Endothelial cell of umbilical vein (primary cell): ENCODE measurements at regions not wholly inside any gene's neighbourhood (a gene's known extent, or its start where the extent isn't known, plus 50 kb on each side); places are given as distances from the start of the nearest gene placed in this dataset.

Experiments
- BruUV-seq: library from RNA; stranded (reverse); fragments of 400-500 nt; replicated peaks from 2 replicates; lab custom pipeline; 2021; lab: Mats Ljungman, UMichigan
- CTCF ChIA-PET: fragments of 300-600, 350-600 bp; sonication (Branson Sonifier 250); formaldehyde crosslinking; loops from one replicate; lab custom pipeline; 2021; ENCODE audit warnings: antibody characterized with exemption, inconsistent platforms; lab: Charles Lee
- POLR2A ChIA-PET: fragments of 300-600, 350-600 bp; sonication (Branson Sonifier 250); formaldehyde crosslinking; loops from one replicate; lab custom pipeline; 2021; ENCODE audit warnings: antibody characterized with exemption, inconsistent platforms; lab: Charles Lee
- DNase-seq: peaks from one replicate; pipeline ENCODE4 v3.0.0-alpha.2; 2011; ENCODE audit warnings: low read depth, low spot score
- FAIRE-seq: peaks from 2 replicates; lab custom pipeline; 2011; peaks lifted over from hg19 to GRCh38; lab: Jason Lieb, UNC
- H2AFZ ChIP-seq: 2 replicates; pipeline ENCODE4 v1.6.0; 2012; ENCODE audit warnings: low read depth, low read length, control low read depth, inconsistent platforms
- H3K27ac ChIP-seq: 2 replicates; pipeline ENCODE4 v1.5.1; 2011; ENCODE audit warnings: low read depth, mild to moderate bottlenecking, control low read depth, low read length, moderate library complexity; ENCODE audit not compliant: insufficient read depth
- H3K27me3 ChIP-seq, 2 experiments: 2 replicates each; pipeline versions ENCODE4 v1.6.0 to v1.6.1; 2011; ENCODE audit warnings: low read length in 2 of 2, mixed read lengths in 1 of 2; ENCODE audit not compliant: control insufficient read depth in 2 of 2, insufficient read depth in 2 of 2
- H3K36me3 ChIP-seq, 2 experiments: 2 replicates in 1 of 2; 3 replicates in 1 of 2; pipeline ENCODE4 v1.5.1; 2011; ENCODE audit warnings: low read length in 2 of 2, mild to moderate bottlenecking in 1 of 2, moderate library complexity in 1 of 2; ENCODE audit not compliant: control insufficient read depth in 2 of 2, insufficient read depth in 2 of 2; ENCODE audit errors: extremely low read depth in 1 of 2
- H3K4me1 ChIP-seq: 3 replicates; pipeline ENCODE4 v1.5.1; 2011; ENCODE audit warnings: mild to moderate bottlenecking, low read length; ENCODE audit not compliant: control insufficient read depth, insufficient read depth; ENCODE audit errors: extremely low read depth
- H3K4me2 ChIP-seq: 2 replicates; pipeline ENCODE4 v1.6.1; 2011; ENCODE audit warnings: low read length, control low read depth, mixed read lengths; ENCODE audit not compliant: insufficient read depth
- H3K4me3 ChIP-seq, 3 experiments: fragments of 200-600 bp in 1 of 3; sonication (generic), shearing (Covaris generic) in 1 of 3; replicated peaks in 1 of 3; 2 replicates each; pipeline ENCODE4 v1.5.1; 2011 to 2016; ENCODE audit warnings: control low read depth in 3 of 3, low read length in 3 of 3, mild to moderate bottlenecking in 2 of 3, inconsistent platforms in 1 of 3, low read depth in 1 of 3, moderate library complexity in 1 of 3; ENCODE audit not compliant: insufficient read depth in 1 of 3
- H3K79me2 ChIP-seq: 2 replicates; pipeline ENCODE4 v1.6.0; 2012; ENCODE audit warnings: low read length, inconsistent platforms; ENCODE audit not compliant: control insufficient read depth, insufficient read depth
- H3K9ac ChIP-seq: replicated peaks from 2 replicates; pipeline ENCODE3; 2011; ENCODE audit warnings: low read length, control low read depth; ENCODE audit not compliant: insufficient read depth; ENCODE audit errors: extremely low read depth
- H3K9me1 ChIP-seq: replicated peaks from 3 replicates; pipeline ENCODE4 v1.6.0; 2011; ENCODE audit warnings: mild to moderate bottlenecking, low read length; ENCODE audit not compliant: control insufficient read depth, insufficient read depth; ENCODE audit errors: extremely low read depth
- H3K9me3 ChIP-seq: replicated peaks from 2 replicates; pipeline ENCODE4 v1.5.1; 2012; ENCODE audit warnings: low read length, inconsistent platforms; ENCODE audit not compliant: control insufficient read depth, insufficient read depth
- H4K20me1 ChIP-seq: replicated peaks from 2 replicates; pipeline ENCODE3; 2011; ENCODE audit warnings: mild to moderate bottlenecking, low read length; ENCODE audit not compliant: control insufficient read depth, insufficient read depth; ENCODE audit errors: extremely low read depth
- CTCF ChIP-seq, 2 donors: IDR thresholded peaks; 1 replicate in 1 of 2; 2 replicates in 1 of 2; pipeline ENCODE4 v1.5.1; 2011; ENCODE audit warnings: low read length in 2 of 2, mild to moderate bottlenecking in 2 of 2, moderate library complexity in 2 of 2, control low read depth in 1 of 2, inconsistent platforms in 1 of 2, low read depth in 1 of 2; ENCODE audit not compliant: insufficient read depth in 1 of 2; ENCODE audit errors: extremely low read depth in 1 of 2
- EZH2 ChIP-seq: IDR thresholded peaks from 2 replicates; pipeline ENCODE4 v1.6.1; 2012; ENCODE audit warnings: borderline replicate concordance, low read depth, mild to moderate bottlenecking, moderate library complexity, low read length, inconsistent platforms; ENCODE audit not compliant: severe bottlenecking
- FOS ChIP-seq: IDR thresholded peaks from 2 replicates; pipeline ENCODE4 v1.6.1; 2011; ENCODE audit warnings: mild to moderate bottlenecking, low read length, moderate library complexity, borderline replicate concordance; ENCODE audit not compliant: insufficient read depth
- GATA2 ChIP-seq: IDR thresholded peaks from 2 replicates; pipeline ENCODE4 v1.7.0; 2011; ENCODE audit warnings: low read depth, mild to moderate bottlenecking, moderate library complexity, mixed read lengths, low read length; ENCODE audit not compliant: insufficient read length, insufficient read depth
- JUN ChIP-seq: IDR thresholded peaks from 2 replicates; pipeline ENCODE4 v1.6.1; 2011; ENCODE audit warnings: borderline replicate concordance, low read depth; ENCODE audit not compliant: insufficient read length, insufficient read depth
- MAX ChIP-seq: IDR thresholded peaks from 2 replicates; pipeline ENCODE4 v1.6.1; 2011; ENCODE audit not compliant: insufficient read depth, insufficient read length
- MYC ChIP-seq: IDR thresholded peaks from one replicate; pipeline ENCODE4 v1.6.1; 2011; ENCODE audit warnings: mild to moderate bottlenecking, low read depth, low read length
- POLR2A ChIP-seq: IDR thresholded peaks from 2 replicates; pipeline ENCODE4 v1.6.1; 2012; ENCODE audit warnings: low read depth, mild to moderate bottlenecking, control low read depth, low read length
- POLR2AphosphoS5 ChIP-seq: IDR thresholded peaks from 2 replicates; pipeline ENCODE4 v1.6.1; 2012; ENCODE audit warnings: low read depth, mild to moderate bottlenecking, control low read depth, low read length, moderate library complexity; ENCODE audit not compliant: insufficient read depth
- dilution Hi-C: fragments of 300-500 bp; cut with MboI; formaldehyde crosslinking; loops from one replicate; pipeline ENCODE4 v1.15.0; 2019; ENCODE audit warnings: low sequenced_read_pairs; ENCODE audit not compliant: extremely low pct_ligation_motif_present
- intact Hi-C: fragments of 100-400 bp; cut with micrococcal nuclease; formaldehyde crosslinking; loops from one replicate; pipeline ENCODE4 v1.10.0; 2022

GRCh38 chr15:37872661-37873060 lies 61.8 kb upstream of the TMCO5A start:
- CTCF ChIA-PET: interaction anchor here (5.3 kb wide), 1 partner anchor 8 kb away, joined by 32 read pairs; no protein-coding TSS in a partner anchor
- no peak for FAIRE-seq

More at GRCh38 chr15:37872661-37873060, 61.8 kb upstream of the TMCO5A start:
- POLR2A ChIA-PET: no interaction called here
- dilution Hi-C loops: no loop called here
- Histone ChIP-seq H3K9ac (no peak overlapping the region), H3K4me1 (no peaks in the 10 kb centered on the region), H3K27ac (no peak overlapping the region), H3K27me3 (peaks cover 15 to 55% of the 10 kb centered on the region in 2 experiments), H3K9me3 (no peaks in the 10 kb centered on the region), H3K4me2 (no peak overlapping the region), H2AFZ (no peak overlapping the region), H3K36me3 (no peaks in the 10 kb centered on the region), H3K79me2 (no peaks in the 10 kb centered on the region), H4K20me1 (no peaks in the 10 kb centered on the region), H3K4me3 (no peak overlapping the region), H3K9me1 (no peaks in the 10 kb centered on the region)
- BruUV-seq: no TSS peak
- intact Hi-C loops: no loop called here
- no peak for DNase-seq
- TF ChIP-seq EZH2 (no peak), MYC (no peak), POLR2A (no peak), POLR2AphosphoS5 (no peak), GATA2 (no peak), JUN (no peak), FOS (no peak), MAX (no peak), CTCF (IDR thresholded peaks at IDR 0.05; ENCODE audit: extremely low read depth in 1 of 2, insufficient read depth in 1 of 2, low read depth in 1 of 2, low read length in 2 of 2) (no peak)
